Fibroblast of lung (primary cell): ENCODE measurements at regions not wholly inside any gene's neighbourhood (a gene's known extent, or its start where the extent isn't known, plus 50 kb on each side); places are given as distances from the start of the nearest gene placed in this dataset.
A peak's percentile ranks its signal among the peaks of the same experiment; 100 is the strongest.

Experiments used
- DNase-seq, 2 donors: peaks; one replicate each; pipeline versions ENCODE4 v3.0.0 to v3.0.0-alpha.2; 2010; ENCODE audit warnings: low read depth in 2 of 2
- H2AFZ ChIP-seq: 2 replicates; pipeline ENCODE4 v1.5.1; 2012; ENCODE audit warnings: low read length, control low read depth, inconsistent platforms
- H3K27ac ChIP-seq: 2 replicates; pipeline ENCODE4 v1.5.1; 2011; ENCODE audit warnings: low read length, control low read depth; ENCODE audit not compliant: insufficient read depth
- H3K27me3 ChIP-seq: 2 replicates; pipeline ENCODE4 v1.5.1; 2011; ENCODE audit warnings: mild to moderate bottlenecking, low read length; ENCODE audit not compliant: control insufficient read depth, insufficient read depth
- H3K36me3 ChIP-seq: 2 replicates; pipeline ENCODE4 v1.5.1; 2011; ENCODE audit warnings: low read length; ENCODE audit not compliant: control insufficient read depth, insufficient read depth
- H3K4me1 ChIP-seq: 2 replicates; pipeline ENCODE4 v1.5.1; 2011; ENCODE audit warnings: low read length; ENCODE audit not compliant: control insufficient read depth, insufficient read depth; ENCODE audit errors: extremely low read depth
- H3K4me2 ChIP-seq: 2 replicates; pipeline ENCODE4 v1.5.1; 2011; ENCODE audit warnings: low read length, control low read depth; ENCODE audit not compliant: insufficient read depth; ENCODE audit errors: extremely low read depth
- H3K4me3 ChIP-seq, 4 experiments: fragments of 200-600 bp in 1 of 4; sonication (generic) in 1 of 4; replicated peaks in 1 of 4; 2 replicates each; pipeline ENCODE4 v1.5.1; 2011 to 2016; ENCODE audit warnings: low read length in 4 of 4, low read depth in 3 of 4, mild to moderate bottlenecking in 3 of 4, control low read depth in 2 of 4, inconsistent platforms in 1 of 4, mixed read lengths in 1 of 4; ENCODE audit not compliant: insufficient read depth in 1 of 4; ENCODE audit errors: control extremely low read depth in 1 of 4
- H3K79me2 ChIP-seq: 2 replicates; pipeline ENCODE4 v1.5.1; 2012; ENCODE audit warnings: mild to moderate bottlenecking, low read length, inconsistent platforms; ENCODE audit not compliant: control insufficient read depth, insufficient read depth
- H3K9ac ChIP-seq: 2 replicates; pipeline ENCODE4 v1.5.1; 2011; ENCODE audit warnings: mild to moderate bottlenecking, low read length, control low read depth; ENCODE audit not compliant: insufficient read depth
- H3K9me3 ChIP-seq: 2 replicates; pipeline ENCODE4 v1.5.1; 2012; ENCODE audit warnings: low read depth, low read length; ENCODE audit not compliant: control insufficient read depth, insufficient read depth
- H4K20me1 ChIP-seq: 2 replicates; pipeline ENCODE4 v1.5.1; 2011; ENCODE audit warnings: low read length; ENCODE audit not compliant: control insufficient read depth, insufficient read depth; ENCODE audit errors: extremely low read depth
- CTCF ChIP-seq, 2 donors: IDR thresholded peaks in 1 of 2; conservative IDR thresholded peaks in 1 of 2; 1 replicate in 1 of 2; 2 replicates in 1 of 2; pipeline ENCODE4 v1.5.1; 2011 to 2012; ENCODE audit warnings: low read length in 2 of 2, control low read depth in 1 of 2, inconsistent platforms in 1 of 2, low read depth in 1 of 2, mild to moderate bottlenecking in 1 of 2
- EZH2 ChIP-seq: IDR thresholded peaks from 2 replicates; pipeline ENCODE4 v1.5.1; 2012; ENCODE audit warnings: low read length, control low read depth, mild to moderate bottlenecking; ENCODE audit errors: missing control alignments

GRCh38 chr9:115391168-115391825 is 273.3 kb upstream of the TNC start:
- DNase-seq, result no peak
- no peak overlapping the region for H2AFZ ChIP-seq
- no peak for TF ChIP-seq EZH2
- no peak for TF ChIP-seq CTCF (conservative IDR thresholded peaks at IDR 0.05 in 1 of 2, IDR thresholded peaks at IDR 0.05 in 1 of 2; ENCODE audit: low read depth in 1 of 2, low read length in 2 of 2)

GRCh38 chr9:115393976-115394775 is 276.2 kb upstream of the TNC start:
- Histone ChIP-seq H3K4me3 (no peak overlapping the region), H3K4me1 (no peaks in the 10 kb centered on the region), H3K36me3 (no peaks in the 10 kb centered on the region), H3K79me2 (no peaks in the 10 kb centered on the region), H4K20me1 (no peaks in the 10 kb centered on the region), H3K9ac (no peak overlapping the region), H3K27ac (no peak overlapping the region), H3K27me3 (no peaks in the 10 kb centered on the region), H3K9me3 (no peaks in the 10 kb centered on the region), H2AFZ (no peak overlapping the region), H3K4me2 (no peak overlapping the region)
- TF ChIP-seq CTCF (conservative IDR thresholded peaks at IDR 0.05 in 1 of 2, IDR thresholded peaks at IDR 0.05 in 1 of 2; ENCODE audit: low read depth in 1 of 2, low read length in 2 of 2) (no peak), EZH2 (no peak)
- peak; percentile 15 to 51 for DNase-seq

More at GRCh38 chr9:115391168-115391825, 273.3 kb upstream of the TNC start:
- Histone ChIP-seq H3K4me2 (no peak overlapping the region), H3K27ac (no peak overlapping the region), H3K4me3 (no peak overlapping the region), H3K4me1 (no peaks in the 10 kb centered on the region), H3K79me2 (no peaks in the 10 kb centered on the region), H3K9me3 (no peaks in the 10 kb centered on the region), H3K9ac (no peak overlapping the region), H3K36me3 (no peaks in the 10 kb centered on the region), H4K20me1 (no peaks in the 10 kb centered on the region), H3K27me3 (no peaks in the 10 kb centered on the region)

- Histone ChIP-seq H3K4me3 (no peak overlapping the region), H3K27me3 (no peaks in the 10 kb centered on the region), H2AFZ (no peak overlapping the region), H3K9me3 (no peaks in the 10 kb centered on the region), H3K9ac (no peak overlapping the region), H3K4me1 (no peaks in the 10 kb centered on the region), H4K20me1 (no peaks in the 10 kb centered on the region), H3K27ac (no peak overlapping the region), H3K4me2 (no peak overlapping the region), H3K79me2 (no peaks in the 10 kb centered on the region), H3K36me3 (no peaks in the 10 kb centered on the region)
- no peak for TF ChIP-seq CTCF (conservative IDR thresholded peaks at IDR 0.05 in 1 of 2, IDR thresholded peaks at IDR 0.05 in 1 of 2; ENCODE audit: low read depth in 1 of 2, low read length in 2 of 2)
- TF ChIP-seq EZH2, result no peak
- peak in 1 of 2 donors; percentile 61 for DNase-seq
Measured at GRCh38 chr9:115395511-115396021, 277.6 kb upstream of the TNC start.
